ENCODE measurements at regions not wholly inside any gene's neighbourhood (a gene's known extent, or its start where the extent isn't known, plus 50 kb on each side); places are given as distances from the start of the nearest gene placed in this dataset.

GRCh38 chr13:53160211-53160610, 131.6 kb downstream of the OLFM4 start:
- dilution Hi-C loops (cut with MboI; ENCODE audit: extremely low pct_ligation_motif_present, low sequenced_read_pairs), result no loop called here
- H3K9me3 ChIP-seq (replicated peaks; ENCODE audit: control insufficient read depth, insufficient read depth, low read length), result no peaks in the 10 kb centered on the region
- ChIA-PET CTCF (no interaction called here), POLR2A (no interaction called here)
- H3K27me3 ChIP-seq (ENCODE audit: control insufficient read depth in 2 of 2, insufficient read depth in 2 of 2, low read length in 2 of 2), result no peaks in the 10 kb centered on the region
- no TSS peak for BruUV-seq (replicated peaks)
- H3K9me1 ChIP-seq (replicated peaks; ENCODE audit: control insufficient read depth, extremely low read depth, insufficient read depth, low read length), result no peaks in the 10 kb centered on the region
- H3K36me3 ChIP-seq (ENCODE audit: control insufficient read depth in 2 of 2, extremely low read depth in 1 of 2, insufficient read depth in 2 of 2, low read length in 2 of 2), result no peaks in the 10 kb centered on the region
- no peak overlapping the region for H3K27ac ChIP-seq (ENCODE audit: insufficient read depth, low read depth, low read length)
- H3K4me3 ChIP-seq (replicated peaks in 1 of 3; ENCODE audit: insufficient read depth in 1 of 3, low read depth in 1 of 3, low read length in 3 of 3), result no peak overlapping the region
- no peaks in the 10 kb centered on the region for H4K20me1 ChIP-seq (replicated peaks; ENCODE audit: control insufficient read depth, extremely low read depth, insufficient read depth, low read length)
- no peak for FAIRE-seq
- H3K4me1 ChIP-seq (ENCODE audit: control insufficient read depth, extremely low read depth, insufficient read depth, low read length), result no peaks in the 10 kb centered on the region
- no peaks in the 10 kb centered on the region for H3K79me2 ChIP-seq (ENCODE audit: control insufficient read depth, insufficient read depth, low read length)
- H2AFZ ChIP-seq (ENCODE audit: low read depth, low read length), result no peak overlapping the region
- H3K9ac ChIP-seq (replicated peaks; ENCODE audit: extremely low read depth, insufficient read depth, low read length), result no peak overlapping the region
- intact Hi-C loops (cut with micrococcal nuclease), result no loop called here
- no peak overlapping the region for H3K4me2 ChIP-seq (ENCODE audit: insufficient read depth, low read length)
- no peak for TF ChIP-seq POLR2A (IDR thresholded peaks at IDR 0.05; ENCODE audit: low read depth, low read length)
- TF ChIP-seq MYC (IDR thresholded peaks at IDR 0.05; ENCODE audit: low read depth, low read length), result no peak
- no peak for TF ChIP-seq GATA2 (IDR thresholded peaks at IDR 0.05; ENCODE audit: insufficient read depth, insufficient read length, low read depth, low read length)
- no peak for TF ChIP-seq JUN (IDR thresholded peaks at IDR 0.05; ENCODE audit: borderline replicate concordance, insufficient read depth, insufficient read length, low read depth)
- TF ChIP-seq MAX (IDR thresholded peaks at IDR 0.05; ENCODE audit: insufficient read depth, insufficient read length), result no peak
- no peak for TF ChIP-seq EZH2 (IDR thresholded peaks at IDR 0.05; ENCODE audit: borderline replicate concordance, low read depth, low read length, severe bottlenecking)
- TF ChIP-seq FOS (IDR thresholded peaks at IDR 0.05; ENCODE audit: borderline replicate concordance, insufficient read depth, low read length), result no peak
- no peak for TF ChIP-seq CTCF (IDR thresholded peaks at IDR 0.05; ENCODE audit: extremely low read depth in 1 of 2, insufficient read depth in 1 of 2, low read depth in 1 of 2, low read length in 2 of 2)
- no peak for TF ChIP-seq POLR2AphosphoS5 (IDR thresholded peaks at IDR 0.05; ENCODE audit: insufficient read depth, low read depth, low read length)
- DNase-seq (ENCODE audit: low read depth, low spot score), result no peak
